Astrocyte of the spinal cord (primary cell): ENCODE measurements at regions not wholly inside any gene's neighbourhood (a gene's known extent, or its start where the extent isn't known, plus 50 kb on each side); places are given as distances from the start of the nearest gene placed in this dataset.
A peak's percentile ranks its signal among the peaks of the same experiment; 100 is the strongest.
"Not testable (repeated sequence)": the region's sequence is repeated elsewhere in the genome, so short reads cannot be mapped to it uniquely, and the experiment has no call there.

Experiments
- DNase-seq: peaks from one replicate; pipeline ENCODE4 v3.0.0; 2011; ENCODE audit warnings: low read depth, low spot score
- H3K4me3 ChIP-seq: 2 replicates; pipeline ENCODE4 v1.5.1; 2011; ENCODE audit warnings: low read depth, mild to moderate bottlenecking, low read length, moderate library complexity
- CTCF ChIP-seq: IDR thresholded peaks from 2 replicates; pipeline ENCODE4 v1.5.1; 2012; ENCODE audit warnings: low read depth, mild to moderate bottlenecking, low read length, inconsistent platforms
- in situ Hi-C: cut with HindIII; loops from 2 replicates; pipeline ENCODE4 v1.10.0; 2017; ENCODE audit warnings: low sequenced_read_pairs

GRCh38 chr5:125485771-125486170 lies 739.3 kb upstream of the ZNF608 start:
- TF ChIP-seq CTCF: no peak
- in situ Hi-C loops: no loop called here
- H3K4me3 ChIP-seq: no peak overlapping the region
- no peak for DNase-seq

- H3K4me3 ChIP-seq: no peak overlapping the region
- no peak for TF ChIP-seq CTCF
- DNase-seq: peak; percentile 64
- in situ Hi-C loops: no loop called here
Observed at GRCh38 chr5:125486634-125487033, 740.2 kb upstream of the ZNF608 start.

GRCh38 chr5:125487231-125487630 lies 740.8 kb upstream of the ZNF608 start:
- no peak overlapping the region for H3K4me3 ChIP-seq
- peak; percentile 12 for DNase-seq
- no peak for TF ChIP-seq CTCF
- in situ Hi-C loops: no loop called here

GRCh38 chr5:125487652-125488051 lies 741.2 kb upstream of the ZNF608 start:
- H3K4me3 ChIP-seq, DNase-seq, in situ Hi-C loops: not testable (repeated sequence)

GRCh38 chr5:125489146-125489545 lies 742.7 kb upstream of the ZNF608 start:
- in situ Hi-C loops: no loop called here
- no peak for DNase-seq
- H3K4me3 ChIP-seq: no peak overlapping the region
- no peak for TF ChIP-seq CTCF

GRCh38 chr5:125491986-125492492 lies 745.6 kb upstream of the ZNF608 start:
- H3K4me3 ChIP-seq: no peak overlapping the region
- no peak for TF ChIP-seq CTCF
- DNase-seq: no peak
- in situ Hi-C loops: no loop called here

- in situ Hi-C loops: no loop called here
- TF ChIP-seq CTCF: no peak
- DNase-seq: no peak
Observed at GRCh38 chr5:125492977-125493376, 746.5 kb upstream of the ZNF608 start.

More at GRCh38 chr5:125492977-125493376, 746.5 kb upstream of the ZNF608 start:
- no peak overlapping the region for H3K4me3 ChIP-seq
